ENCODE measurements at regions not wholly inside any gene's neighbourhood (a gene's known extent, or its start where the extent isn't known, plus 50 kb on each side); places are given as distances from the start of the nearest gene placed in this dataset.

DNA sequence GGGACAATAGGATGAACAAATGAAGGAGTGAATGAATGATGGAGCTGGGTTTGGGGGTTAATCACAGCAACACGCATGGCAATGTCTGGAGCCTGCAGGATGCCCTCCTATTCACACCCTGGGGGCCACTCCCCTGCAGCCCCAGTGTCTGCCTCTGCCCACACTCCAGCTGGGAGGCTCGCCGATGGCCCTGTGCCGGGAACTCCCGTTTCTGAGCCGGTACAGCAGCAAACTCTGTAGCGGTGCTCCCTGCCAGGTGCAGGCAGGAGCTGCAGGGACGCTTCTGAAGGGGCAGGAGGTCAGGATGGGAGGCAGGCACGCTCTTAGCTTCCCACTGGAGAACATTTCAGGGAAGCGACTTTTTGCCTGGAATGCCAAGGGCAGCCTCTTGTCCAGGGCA, 55.4 kb upstream of the NCOR2 start:
- no peak for DNase-seq (ENCODE audit: low spot score)
- in situ Hi-C loops (cut with HindIII; ENCODE audit: low sequenced_read_pairs), result no loop called here

GRCh38 chr12:124622331-124622730, 54.9 kb upstream of the NCOR2 start:
- in situ Hi-C loops (cut with HindIII; ENCODE audit: low sequenced_read_pairs), result no loop called here
- DNase-seq (ENCODE audit: low spot score), result no peak

DNA sequence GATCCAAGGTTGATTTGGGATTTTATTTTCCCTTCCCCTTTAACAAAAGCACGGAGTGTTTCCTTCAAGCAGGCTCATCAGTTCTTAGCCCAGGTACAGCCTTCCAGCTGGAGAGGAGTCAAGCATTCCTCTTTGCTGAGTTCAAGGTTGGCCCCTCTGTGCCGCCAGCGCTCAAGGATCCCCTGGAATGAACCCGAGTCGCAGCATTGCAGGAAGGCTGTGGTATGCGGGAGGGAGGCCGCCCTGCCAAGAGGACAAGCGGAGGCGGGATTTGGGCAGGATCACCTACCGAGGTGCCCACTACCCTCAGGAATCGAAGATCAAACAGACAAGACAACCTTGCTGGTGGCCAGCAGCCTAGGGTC, 53.9 kb upstream of the NCOR2 start:
- DNase-seq (ENCODE audit: low spot score), result no peak
- in situ Hi-C loops (cut with HindIII; ENCODE audit: low sequenced_read_pairs), result no loop called here

DNA sequence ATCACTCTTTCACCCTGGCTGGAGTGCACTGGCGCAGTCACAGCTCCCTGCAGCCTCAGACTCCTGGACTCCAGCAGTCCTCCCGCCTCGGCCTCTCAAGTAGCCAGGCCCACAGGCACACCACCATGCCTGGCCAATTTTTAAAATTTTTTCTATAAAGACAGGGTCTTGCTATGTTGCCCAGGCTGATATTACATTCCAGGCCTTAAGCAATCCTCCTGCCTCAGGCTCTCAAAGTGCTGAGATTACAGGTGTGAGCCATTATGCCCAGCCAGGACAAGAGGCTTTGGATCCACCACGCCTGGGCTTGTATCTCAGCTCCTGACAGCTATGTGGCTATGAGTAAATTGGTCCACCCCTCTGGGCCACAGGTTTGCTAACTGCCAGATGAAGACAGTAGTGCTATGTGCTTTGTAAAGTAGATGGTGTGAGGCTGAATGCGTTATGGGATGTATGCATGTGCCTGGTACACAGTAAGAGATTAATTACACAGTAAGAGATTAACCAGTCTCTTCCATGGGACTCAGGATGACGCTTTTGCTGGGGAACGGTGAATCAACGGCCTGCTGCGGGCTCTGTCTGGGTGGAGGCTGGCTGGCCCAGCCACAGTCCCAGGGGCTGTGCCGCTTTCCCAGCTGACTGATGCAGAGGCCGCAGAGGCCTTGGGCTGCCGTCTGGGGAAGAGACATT, 53.3 kb upstream of the NCOR2 start:
- in situ Hi-C loops (cut with HindIII; ENCODE audit: low sequenced_read_pairs), result no loop called here
- no peak for DNase-seq (ENCODE audit: low spot score)

GRCh38 chr12:124618291-124618902, 51.0 kb upstream of the NCOR2 start:
- in situ Hi-C loops (cut with HindIII; ENCODE audit: low sequenced_read_pairs), result no loop called here

DNA sequence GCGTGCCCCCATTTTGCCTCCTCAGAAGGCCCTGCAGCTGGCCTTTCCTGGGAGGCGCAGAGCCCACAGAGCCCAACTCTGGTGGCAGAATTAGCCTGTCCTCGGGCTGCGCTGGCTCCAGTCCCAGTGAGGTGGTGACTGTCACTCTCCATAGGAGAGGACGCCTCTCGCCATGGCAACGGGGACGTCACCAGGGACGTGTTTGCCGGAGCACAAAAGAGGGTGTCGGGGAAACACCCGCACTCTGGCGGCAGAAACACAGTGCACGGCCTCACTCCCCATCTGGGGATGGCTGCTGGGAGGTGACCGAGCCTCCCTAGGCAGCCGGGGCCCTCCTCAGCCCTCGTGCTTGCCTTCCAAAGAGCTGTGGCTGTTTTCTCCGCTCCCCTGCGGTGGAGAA, 50.2 kb upstream of the NCOR2 start:
- in situ Hi-C loops (cut with HindIII; ENCODE audit: low sequenced_read_pairs), result no loop called here
- DNase-seq (ENCODE audit: low spot score), result peak; percentile 62

More at GRCh38 chr12:124618291-124618902, 51.0 kb upstream of the NCOR2 start:
- DNase-seq (ENCODE audit: low spot score), result no peak

Data from G401 (cell line).